ENCODE measurements at regions not wholly inside any gene's neighbourhood (a gene's known extent, or its start where the extent isn't known, plus 50 kb on each side); places are given as distances from the start of the nearest gene placed in this dataset.

DNA sequence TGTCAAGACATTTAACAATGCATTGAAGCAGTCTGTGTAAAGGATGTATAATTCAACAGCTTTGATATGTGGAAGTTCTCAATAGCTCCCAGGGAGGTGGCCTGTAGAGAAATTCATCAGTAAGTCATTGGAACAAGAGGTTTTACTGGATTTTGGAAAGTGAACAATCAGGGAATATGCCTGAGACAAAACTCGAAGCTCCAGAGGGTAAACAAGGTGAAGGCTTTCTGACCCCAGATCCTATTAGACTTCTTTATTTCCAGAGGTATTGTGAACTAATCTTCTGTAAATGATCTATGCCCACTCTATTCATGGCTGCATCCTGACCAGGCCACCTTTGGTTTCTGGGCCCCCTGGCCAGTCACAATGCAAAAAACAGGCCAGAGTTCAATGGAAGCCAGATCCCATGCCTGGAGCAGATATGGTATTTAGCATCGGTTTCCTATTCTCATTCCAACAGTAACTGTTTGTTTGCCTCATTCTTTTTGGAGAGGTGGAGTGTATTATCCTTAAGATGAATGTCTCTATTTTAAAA is 177.3 kb downstream of the SATB1 start:
- Mint-ChIP-seq H3K36me3 (ENCODE audit: low read depth) (no peaks in the 10 kb centered on the region), H3K27me3 (ENCODE audit: low read depth) (peaks cover 10% of the 10 kb centered on the region), H3K4me3 (ENCODE audit: low read depth) (no peak overlapping the region), H3K27ac (no peak overlapping the region), H3K4me1 (ENCODE audit: low read depth) (peaks cover 5% of the 10 kb centered on the region), H3K9me3 (no peaks in the 10 kb centered on the region)
- DNase-seq (ENCODE audit: low spot score), result no peak
- intact Hi-C loops (cut with micrococcal nuclease), result no loop called here

DNA sequence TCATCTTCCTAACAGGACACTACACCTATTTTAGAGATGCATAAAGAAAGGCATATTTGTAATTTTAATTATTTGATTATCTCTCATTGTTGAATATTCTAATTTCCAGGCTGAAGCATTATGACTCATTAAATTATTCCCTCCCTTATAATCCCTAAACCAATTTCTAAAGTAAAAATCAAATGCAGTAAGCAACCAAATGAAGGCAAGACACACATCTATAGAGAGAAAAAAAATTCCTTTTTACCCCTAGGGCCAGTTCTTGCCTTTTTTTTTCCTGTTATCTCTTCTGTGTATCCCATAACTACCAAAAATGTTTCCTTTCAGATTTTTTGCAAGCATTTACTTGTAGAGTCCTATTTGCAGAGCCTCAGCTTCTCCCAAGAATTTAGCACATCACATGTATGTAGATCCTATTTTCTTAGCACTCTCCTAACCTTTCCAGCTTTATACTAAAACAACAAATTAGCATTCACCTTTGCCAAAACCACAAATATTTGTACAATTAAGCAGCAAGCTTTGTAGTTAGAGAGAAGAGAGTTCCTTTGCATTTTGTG is 177.9 kb downstream of the SATB1 start:
- intact Hi-C loops (cut with micrococcal nuclease), result no loop called here
- Mint-ChIP-seq H3K4me3 (ENCODE audit: low read depth) (no peak overlapping the region), H3K9me3 (no peaks in the 10 kb centered on the region), H3K36me3 (ENCODE audit: low read depth) (no peaks in the 10 kb centered on the region), H3K27me3 (ENCODE audit: low read depth) (peaks cover 7% of the 10 kb centered on the region), H3K27ac (no peak overlapping the region), H3K4me1 (ENCODE audit: low read depth) (peaks cover 5% of the 10 kb centered on the region)
- no peak for DNase-seq (ENCODE audit: low spot score)

DNA sequence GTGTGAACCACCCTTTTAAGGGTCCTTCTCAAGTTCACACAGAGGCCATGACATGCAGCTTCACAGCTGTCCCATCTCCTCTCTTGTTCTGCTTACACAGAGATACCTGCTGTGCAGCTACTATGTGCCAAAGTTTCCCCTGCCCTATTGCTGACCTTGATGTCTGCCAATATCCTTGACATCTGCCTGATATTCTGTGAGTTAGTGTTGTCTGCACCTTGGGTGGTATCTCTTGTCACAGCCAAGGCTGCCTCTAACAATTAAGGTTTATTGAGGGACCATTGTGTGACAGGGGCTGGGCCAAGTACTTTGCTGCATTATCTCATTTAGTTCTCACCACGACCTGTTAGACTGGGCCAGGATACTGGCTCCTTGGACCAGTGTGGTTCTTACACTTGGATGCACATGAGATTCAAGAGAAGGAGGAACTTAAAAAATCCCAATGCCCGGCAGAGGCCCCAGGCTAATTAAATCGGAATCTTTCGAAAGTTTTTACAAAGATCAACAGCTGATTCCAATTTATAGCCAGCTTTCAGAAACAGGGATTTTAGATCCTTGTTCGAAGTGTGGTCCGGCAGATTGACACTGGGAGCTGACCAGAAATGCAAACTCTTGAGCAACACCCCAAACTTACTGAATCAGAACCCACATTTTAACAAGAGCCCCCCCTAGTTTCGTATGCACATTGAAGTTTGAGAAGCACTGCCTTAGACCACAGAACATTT is 178.6 kb downstream of the SATB1 start:
- Mint-ChIP-seq H3K27me3 (ENCODE audit: low read depth) (peaks cover 9% of the 10 kb centered on the region), H3K4me3 (ENCODE audit: low read depth) (no peak overlapping the region), H3K4me1 (ENCODE audit: low read depth) (peaks cover 5% of the 10 kb centered on the region), H3K36me3 (ENCODE audit: low read depth) (no peaks in the 10 kb centered on the region), H3K27ac (no peak overlapping the region), H3K9me3 (no peaks in the 10 kb centered on the region)
- intact Hi-C loops (cut with micrococcal nuclease), result no loop called here
- DNase-seq (ENCODE audit: low spot score), result no peak

DNA sequence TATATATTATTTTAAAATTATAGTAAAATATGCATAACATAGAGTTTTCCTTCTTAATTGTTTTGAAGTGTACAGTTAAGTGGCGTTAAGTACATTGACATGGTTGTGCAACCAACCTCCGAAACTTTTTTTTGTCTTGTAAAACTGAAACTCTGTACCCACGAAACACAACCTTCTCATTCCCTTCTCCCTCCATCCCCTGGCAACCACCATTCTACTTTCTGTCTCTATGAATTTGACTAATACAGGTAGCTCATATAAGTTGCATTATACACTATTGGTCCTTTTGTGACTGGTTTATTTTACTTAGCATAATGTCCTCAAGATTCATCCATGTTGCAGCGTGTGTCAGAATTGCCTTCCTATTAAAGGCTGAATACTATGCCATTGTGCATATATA is 179.4 kb downstream of the SATB1 start:
- no peak overlapping the region for H3K4me3 Mint-ChIP-seq (ENCODE audit: low read depth)
- H3K4me1 Mint-ChIP-seq (ENCODE audit: low read depth), result peaks cover 5% of the 10 kb centered on the region
- no peaks in the 10 kb centered on the region for H3K9me3 Mint-ChIP-seq
- intact Hi-C loops (cut with micrococcal nuclease), result no loop called here
- no peak overlapping the region for H3K27ac Mint-ChIP-seq
- no peak for DNase-seq (ENCODE audit: low spot score)
- peaks cover 9% of the 10 kb centered on the region for H3K27me3 Mint-ChIP-seq (ENCODE audit: low read depth)
- H3K36me3 Mint-ChIP-seq (ENCODE audit: low read depth), result no peaks in the 10 kb centered on the region

DNA sequence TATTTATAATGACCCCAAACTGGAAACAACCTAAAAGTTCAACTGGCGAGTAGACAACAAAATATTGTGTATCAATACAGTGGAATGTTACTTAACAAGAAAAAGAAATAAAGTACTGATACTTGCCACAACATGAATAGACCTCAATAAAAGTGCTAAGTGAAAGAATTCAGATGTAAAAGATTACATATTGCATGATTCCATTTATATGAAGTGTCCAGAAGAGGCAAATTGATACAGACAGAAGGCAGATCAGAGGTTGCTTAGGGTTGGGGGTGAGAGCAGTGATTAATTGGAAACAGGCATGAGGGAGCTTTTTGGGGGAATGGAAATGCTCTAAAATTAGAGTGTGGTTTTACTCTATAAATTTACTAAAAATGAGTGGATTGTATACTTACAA is 183.3 kb downstream of the SATB1 start:
- no peaks in the 10 kb centered on the region for H3K9me3 Mint-ChIP-seq
- H3K27me3 Mint-ChIP-seq (ENCODE audit: low read depth), result peaks cover 10% of the 10 kb centered on the region
- H3K27ac Mint-ChIP-seq, result no peak overlapping the region
- intact Hi-C loops (cut with micrococcal nuclease), result no loop called here
- no peak overlapping the region for H3K4me3 Mint-ChIP-seq (ENCODE audit: low read depth)
- H3K36me3 Mint-ChIP-seq (ENCODE audit: low read depth), result no peaks in the 10 kb centered on the region
- H3K4me1 Mint-ChIP-seq (ENCODE audit: low read depth), result peaks cover 24% of the 10 kb centered on the region
- DNase-seq (ENCODE audit: low spot score), result no peak

DNA sequence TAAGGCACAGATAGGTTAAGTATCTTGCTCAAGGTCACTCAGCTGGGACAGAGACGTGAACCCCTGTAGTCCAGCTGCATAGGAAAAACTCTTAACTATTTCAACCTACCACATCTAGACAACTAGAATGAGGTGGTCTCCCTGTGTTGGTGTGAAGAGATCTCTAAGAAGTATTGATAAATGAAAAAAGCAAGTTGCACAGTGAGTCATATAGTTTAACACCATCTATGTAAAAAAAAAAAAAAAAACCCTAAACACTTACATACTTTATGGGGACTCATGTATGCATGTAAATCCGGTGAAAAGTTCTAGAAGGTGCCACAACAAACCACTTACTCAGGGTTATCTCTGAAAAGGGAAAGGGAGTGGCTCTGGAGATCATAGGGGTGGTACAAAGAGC is 185.5 kb downstream of the SATB1 start:
- H3K27ac Mint-ChIP-seq, result no peak overlapping the region
- H3K9me3 Mint-ChIP-seq, result no peaks in the 10 kb centered on the region
- peaks cover 10% of the 10 kb centered on the region for H3K27me3 Mint-ChIP-seq (ENCODE audit: low read depth)
- peaks cover 22% of the 10 kb centered on the region for H3K4me1 Mint-ChIP-seq (ENCODE audit: low read depth)
- H3K4me3 Mint-ChIP-seq (ENCODE audit: low read depth), result no peak overlapping the region
- no peaks in the 10 kb centered on the region for H3K36me3 Mint-ChIP-seq (ENCODE audit: low read depth)
- no peak for DNase-seq (ENCODE audit: low spot score)
- intact Hi-C loops (cut with micrococcal nuclease), result no loop called here

DNA sequence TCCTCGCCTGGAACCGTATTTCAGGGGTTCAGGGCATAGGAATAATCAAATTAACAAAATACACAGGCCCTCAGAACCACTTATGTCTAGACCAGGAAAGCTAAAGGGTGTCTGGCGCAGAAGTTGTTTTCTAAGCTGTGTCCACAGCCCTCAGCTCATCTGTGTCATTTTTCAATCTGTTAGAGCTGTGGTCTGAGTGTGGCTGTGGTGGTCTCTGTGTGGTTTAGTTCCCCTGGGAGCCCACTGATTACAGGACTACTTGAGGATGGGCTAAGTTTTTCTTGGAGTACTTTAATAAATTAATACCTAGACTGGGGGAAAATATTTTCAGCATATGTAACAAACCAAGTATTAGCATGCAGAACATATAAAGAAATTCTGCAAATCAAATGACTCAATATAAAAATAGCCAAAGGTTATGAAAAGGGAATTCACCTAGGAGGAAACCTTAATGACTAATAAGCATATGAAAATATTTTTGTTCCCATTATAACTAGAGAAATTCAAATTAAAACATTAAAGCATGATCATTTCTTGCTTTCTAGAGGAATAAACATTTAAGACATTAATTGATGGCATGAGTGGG is 186.3 kb downstream of the SATB1 start:
- H3K36me3 Mint-ChIP-seq (ENCODE audit: low read depth), result no peaks in the 10 kb centered on the region

DNA sequence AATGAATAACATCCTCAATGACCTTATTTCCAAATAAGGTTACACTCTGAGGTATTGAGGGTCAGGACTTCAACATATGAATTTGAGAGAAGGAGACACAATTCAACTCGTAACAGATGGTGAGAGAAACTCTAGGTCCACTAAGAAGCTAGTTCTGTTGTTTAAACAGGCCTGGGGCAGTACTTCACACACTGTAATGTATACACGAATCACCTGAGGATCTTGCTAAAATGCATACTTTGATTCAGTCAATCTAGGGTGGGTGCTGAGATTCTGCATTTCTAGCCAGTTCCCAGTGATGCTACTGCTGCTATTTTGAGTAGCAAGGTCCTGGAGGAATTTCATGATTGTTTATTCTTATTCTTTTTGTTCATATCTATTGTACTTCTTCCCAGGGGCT is 186.8 kb downstream of the SATB1 start:
- H3K27me3 Mint-ChIP-seq (ENCODE audit: low read depth), result peaks cover 13% of the 10 kb centered on the region

More for the DNA sequence above, 186.3 kb downstream of the SATB1 start:
- H3K4me1 Mint-ChIP-seq (ENCODE audit: low read depth), result peaks cover 22% of the 10 kb centered on the region
- H3K27ac Mint-ChIP-seq, result no peak overlapping the region
- no peak for DNase-seq (ENCODE audit: low spot score)
- no peaks in the 10 kb centered on the region for H3K9me3 Mint-ChIP-seq
- no peak overlapping the region for H3K4me3 Mint-ChIP-seq (ENCODE audit: low read depth)
- intact Hi-C loops (cut with micrococcal nuclease), result no loop called here
- H3K27me3 Mint-ChIP-seq (ENCODE audit: low read depth), result peaks cover 13% of the 10 kb centered on the region

DNA sequence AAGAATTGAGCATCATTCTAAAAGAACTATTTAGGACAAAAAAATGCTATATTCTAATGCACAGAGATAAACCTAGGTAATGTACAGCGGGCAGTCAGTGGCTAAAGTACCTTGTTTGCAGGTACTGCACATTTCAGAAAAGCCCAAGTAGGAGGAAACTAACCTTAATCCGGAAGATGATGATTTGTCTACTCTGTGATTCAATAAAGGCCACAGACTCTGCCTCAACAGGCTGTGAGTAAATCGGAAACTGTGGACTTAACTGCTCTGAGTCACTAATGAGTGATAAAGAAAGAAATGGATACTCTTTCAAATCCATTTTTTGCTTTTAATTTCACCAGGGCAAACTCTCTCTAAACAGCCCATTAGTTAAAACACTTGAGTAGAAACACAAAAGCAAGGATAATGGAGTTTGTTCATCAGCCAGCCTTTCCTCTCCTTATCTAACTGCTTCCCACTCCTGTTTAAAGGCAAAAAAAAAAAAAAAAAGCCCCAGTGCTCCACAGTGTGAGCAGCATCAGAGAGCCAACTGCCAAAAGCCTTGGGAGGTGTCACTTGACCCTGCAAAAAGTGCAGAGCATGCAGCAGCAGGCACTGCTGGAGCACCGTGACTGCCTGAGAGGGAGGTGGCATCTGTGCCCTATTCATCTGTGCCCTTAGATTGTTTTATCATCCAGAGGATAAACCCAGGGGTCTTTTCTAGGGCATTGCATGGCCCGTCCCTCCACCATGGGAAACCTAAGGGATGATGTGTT is 187.7 kb downstream of the SATB1 start:
- intact Hi-C loops (cut with micrococcal nuclease), result loop anchor here (1.0 kb wide), 1 partner anchor 30 kb away; no protein-coding TSS in a partner anchor

More for the DNA sequence above, 186.8 kb downstream of the SATB1 start:
- peak overlapping the region; percentile 14 for H3K27ac Mint-ChIP-seq
- no peak for DNase-seq (ENCODE audit: low spot score)
- intact Hi-C loops (cut with micrococcal nuclease), result no loop called here
- peaks cover 22% of the 10 kb centered on the region for H3K4me1 Mint-ChIP-seq (ENCODE audit: low read depth)
- H3K4me3 Mint-ChIP-seq (ENCODE audit: low read depth), result no peak overlapping the region
- H3K9me3 Mint-ChIP-seq, result no peaks in the 10 kb centered on the region
- no peaks in the 10 kb centered on the region for H3K36me3 Mint-ChIP-seq (ENCODE audit: low read depth)

DNA sequence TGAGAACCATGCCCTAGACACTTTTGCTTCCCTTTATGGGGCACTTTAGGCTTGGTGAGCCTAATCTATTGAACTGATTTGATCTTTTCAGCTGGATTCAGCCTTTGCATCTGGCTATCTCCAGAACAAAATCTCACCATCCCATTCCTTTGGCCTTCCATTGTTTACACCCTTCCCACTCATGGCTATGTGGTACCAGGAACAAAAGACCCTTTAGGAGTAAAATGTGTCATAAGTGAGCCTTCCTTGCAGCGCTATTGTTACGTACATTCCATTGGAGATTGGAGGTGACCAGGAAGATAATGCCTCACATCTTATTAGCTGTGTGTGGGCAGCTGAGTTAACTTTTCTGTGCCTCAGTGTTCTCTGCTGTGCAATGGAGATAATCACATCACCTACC is 188.4 kb downstream of the SATB1 start:
- H3K4me1 Mint-ChIP-seq (ENCODE audit: low read depth), result peaks cover 22% of the 10 kb centered on the region
- no peak overlapping the region for H3K4me3 Mint-ChIP-seq (ENCODE audit: low read depth)
- intact Hi-C loops (cut with micrococcal nuclease), result loop anchor here (1.0 kb wide), 1 partner anchor 29 kb away; no protein-coding TSS in a partner anchor
- H3K27ac Mint-ChIP-seq, result no peak overlapping the region
- H3K36me3 Mint-ChIP-seq (ENCODE audit: low read depth), result no peaks in the 10 kb centered on the region
- no peaks in the 10 kb centered on the region for H3K9me3 Mint-ChIP-seq
- peaks cover 16% of the 10 kb centered on the region for H3K27me3 Mint-ChIP-seq (ENCODE audit: low read depth)
- DNase-seq (ENCODE audit: low spot score), result no peak

More for the DNA sequence above, 187.7 kb downstream of the SATB1 start:
- H3K4me3 Mint-ChIP-seq (ENCODE audit: low read depth), result no peak overlapping the region
- H3K9me3 Mint-ChIP-seq, result no peaks in the 10 kb centered on the region
- DNase-seq (ENCODE audit: low spot score), result no peak
- H3K27ac Mint-ChIP-seq, result peak overlapping the region; percentile 40
- H3K27me3 Mint-ChIP-seq (ENCODE audit: low read depth), result peaks cover 18% of the 10 kb centered on the region
- peaks cover 22% of the 10 kb centered on the region for H3K4me1 Mint-ChIP-seq (ENCODE audit: low read depth)
- no peaks in the 10 kb centered on the region for H3K36me3 Mint-ChIP-seq (ENCODE audit: low read depth)

DNA sequence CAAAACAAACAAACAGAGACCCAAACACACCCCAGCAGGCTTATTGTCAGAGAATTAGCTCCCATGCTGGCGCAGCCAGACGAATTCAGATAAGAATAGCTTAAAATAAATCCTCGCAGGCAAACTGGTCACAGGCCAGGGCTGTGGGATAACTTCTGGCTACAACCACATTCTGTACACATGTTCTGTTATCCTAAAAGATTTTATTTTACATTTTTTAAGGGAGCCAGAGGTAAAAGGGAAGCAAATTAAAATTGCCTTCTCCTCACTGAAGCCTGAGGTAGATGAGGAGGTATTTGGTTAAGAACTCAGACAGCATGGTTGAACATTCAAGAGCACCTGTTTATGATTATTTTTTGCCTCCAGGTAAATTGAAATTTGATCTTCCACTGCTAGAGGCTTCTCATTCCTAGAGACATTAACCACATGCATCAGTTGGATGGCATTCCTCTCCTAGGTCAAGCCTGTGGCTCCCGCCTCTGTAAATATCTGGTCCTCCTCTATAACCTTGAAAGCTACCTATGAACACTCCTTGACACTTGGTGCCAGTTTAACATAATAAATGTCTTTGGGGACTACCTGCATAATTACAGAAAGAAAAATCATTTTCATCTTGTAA is 190.3 kb downstream of the SATB1 start:
- Mint-ChIP-seq H3K9me3 (no peaks in the 10 kb centered on the region), H3K4me1 (ENCODE audit: low read depth) (peaks cover 21% of the 10 kb centered on the region), H3K4me3 (ENCODE audit: low read depth) (no peak overlapping the region), H3K27ac (no peak overlapping the region), H3K27me3 (ENCODE audit: low read depth) (peaks cover 18% of the 10 kb centered on the region), H3K36me3 (ENCODE audit: low read depth) (no peaks in the 10 kb centered on the region)
- DNase-seq (ENCODE audit: low spot score), result no peak
- intact Hi-C loops (cut with micrococcal nuclease), result no loop called here

DNA sequence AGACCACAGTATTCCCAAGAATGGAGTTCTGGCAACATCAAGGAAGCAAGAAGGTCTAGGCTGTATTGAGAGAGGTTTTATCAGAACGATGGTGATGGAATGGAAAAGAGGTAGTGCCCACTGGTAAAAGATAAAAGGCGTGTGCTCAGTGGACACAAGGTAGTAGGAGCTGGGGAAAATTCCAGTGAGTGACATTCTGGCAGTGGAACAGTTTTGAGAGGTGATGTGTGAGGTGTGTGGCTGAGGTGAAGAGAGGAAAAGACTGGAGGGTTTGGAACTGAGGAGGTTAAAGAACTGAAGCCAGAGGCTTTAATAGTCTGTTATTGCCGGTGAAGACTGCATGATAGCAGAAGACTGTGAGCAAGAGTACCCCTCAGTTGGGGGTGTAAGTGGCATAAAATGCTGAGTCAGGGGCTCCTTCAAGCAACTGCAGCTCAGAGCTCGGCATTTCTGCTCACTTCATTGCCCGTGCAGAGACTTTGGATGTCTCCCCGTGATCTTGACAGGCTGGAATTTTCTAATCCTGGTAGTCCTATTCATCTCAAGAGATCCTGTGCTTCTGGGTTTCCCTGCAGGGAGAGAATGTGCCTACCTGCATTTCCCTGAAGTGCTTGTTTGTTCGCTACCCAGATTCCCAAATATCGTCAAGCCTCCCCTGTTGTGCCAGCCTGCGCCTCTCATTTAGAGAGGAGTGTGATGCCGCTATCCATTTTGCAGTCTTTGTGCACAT is 191.0 kb downstream of the SATB1 start:
- intact Hi-C loops (cut with micrococcal nuclease), result no loop called here
- no peak for DNase-seq (ENCODE audit: low spot score)
- H3K4me1 Mint-ChIP-seq (ENCODE audit: low read depth), result peaks cover 18% of the 10 kb centered on the region
- H3K36me3 Mint-ChIP-seq (ENCODE audit: low read depth), result no peaks in the 10 kb centered on the region
- peaks cover 14% of the 10 kb centered on the region for H3K27me3 Mint-ChIP-seq (ENCODE audit: low read depth)
- H3K4me3 Mint-ChIP-seq (ENCODE audit: low read depth), result no peak overlapping the region
- no peaks in the 10 kb centered on the region for H3K9me3 Mint-ChIP-seq
- no peak overlapping the region for H3K27ac Mint-ChIP-seq
